Natural killer cell (primary cell): ENCODE measurements at regions not wholly inside any gene's neighbourhood (a gene's known extent, or its start where the extent isn't known, plus 50 kb on each side); places are given as distances from the start of the nearest gene placed in this dataset.

Experiments used
- ATAC-seq, 3 donors: fragments of 150-1000 bp in 2 of 3; fragments of 200-7000 bp in 1 of 3; cut with Tn5 transposase; 1 replicate in 1 of 3; 2 replicates in 2 of 3; pipeline ENCODE4 v1.10.0; 2021; ENCODE audit warnings: mild to moderate bottlenecking in 2 of 3, moderate library complexity in 2 of 3
- DNase-seq, 2 donors: peaks; one replicate each; pipeline versions ENCODE4 v3.0.0 to v3.0.0-alpha.2; 2013 to 2021; ENCODE audit warnings: mixed read lengths in 1 of 2
- H3K27ac ChIP-seq: one replicate; pipeline ENCODE4 v1.5.1; 2013; ENCODE audit warnings: mild to moderate bottlenecking, low read length
- H3K27me3 ChIP-seq: one replicate; pipeline ENCODE4 v1.6.1; 2013; ENCODE audit warnings: low read length; ENCODE audit not compliant: control insufficient read depth, insufficient read depth
- H3K36me3 ChIP-seq: one replicate; pipeline ENCODE4 v1.6.1; 2013; ENCODE audit warnings: low read length; ENCODE audit not compliant: control insufficient read depth, insufficient read depth
- H3K4me1 ChIP-seq: one replicate; pipeline ENCODE4 v1.6.1; 2013; ENCODE audit warnings: low read length; ENCODE audit not compliant: control insufficient read depth, insufficient read depth
- H3K4me3 ChIP-seq: one replicate; pipeline ENCODE4 v1.5.1; 2013; ENCODE audit warnings: low read length
- H3K9me3 ChIP-seq: one replicate; pipeline ENCODE4 v1.6.1; 2013; ENCODE audit warnings: low read length; ENCODE audit not compliant: control insufficient read depth, insufficient read depth
- H3K27ac Mint-ChIP-seq, 2 donors: one replicate each; pipeline ENCODE4 v1.8.0; 2022; ENCODE audit warnings: mild to moderate bottlenecking in 2 of 2, mixed read lengths in 2 of 2, moderate library complexity in 1 of 2
- H3K27me3 Mint-ChIP-seq, 2 donors: one replicate each; pipeline ENCODE4 v1.8.0; 2022; ENCODE audit warnings: low read depth in 2 of 2, mixed read lengths in 2 of 2
- H3K36me3 Mint-ChIP-seq: one replicate; pipeline ENCODE4 v1.8.0; 2022; ENCODE audit warnings: mixed read lengths
- H3K4me1 Mint-ChIP-seq, 2 donors: one replicate each; pipeline ENCODE4 v1.8.0; 2022; ENCODE audit warnings: mixed read lengths in 2 of 2
- H3K4me3 Mint-ChIP-seq: one replicate; pipeline ENCODE4 v1.8.0; 2022; ENCODE audit warnings: mild to moderate bottlenecking, moderate library complexity, mixed read lengths
- H3K9me3 Mint-ChIP-seq, 2 donors: one replicate each; pipeline ENCODE4 v1.8.0; 2022; ENCODE audit warnings: mixed read lengths in 2 of 2
- WGBS: methylation state at CpG from one replicate; pipeline ENCODE4 v1.1.7; 2013; ENCODE audit warnings: missing lambda C conversion rate; ENCODE audit not compliant: insufficient coverage; 5-methylcytosine and 5-hydroxymethylcytosine counted together
- intact Hi-C: fragments of 100-400 bp; cut with micrococcal nuclease; formaldehyde crosslinking; loops from one replicate; pipeline ENCODE4 v1.14.2; 2022
- TF ChIP-seq, protein P1 (sequence below): fragments of 200-600 bp; IDR thresholded peaks from one replicate; pipeline ENCODE4 v1.8.0; 2022; ENCODE audit warnings: antibody characterized with exemption

DNA sequence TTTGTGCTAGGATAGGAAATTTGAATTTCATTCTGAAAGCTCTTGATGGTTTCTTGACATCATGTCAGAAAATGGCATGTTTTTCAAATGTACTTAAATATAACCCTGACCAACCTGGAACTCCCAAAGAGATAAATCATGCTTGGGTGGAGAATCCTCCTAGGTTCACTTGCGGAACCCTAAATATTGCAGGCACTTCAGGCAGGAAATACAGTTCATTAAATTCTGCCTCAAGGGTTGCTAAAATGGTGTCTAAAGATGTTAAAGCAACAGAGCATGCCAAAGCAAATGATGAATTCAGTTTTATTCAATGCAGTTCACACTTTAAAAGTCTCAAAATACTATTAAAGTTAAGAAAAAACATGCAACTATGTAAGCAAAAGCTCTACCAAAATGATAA lies 415.9 kb downstream of the SLITRK6 start:
- no peaks in the 10 kb centered on the region for H3K4me1 Mint-ChIP-seq
- no peak for DNase-seq
- no peaks in the 10 kb centered on the region for H3K27me3 Mint-ChIP-seq
- H3K27ac Mint-ChIP-seq = no peak overlapping the region
- H3K4me3 Mint-ChIP-seq = no peak overlapping the region
- no peaks in the 10 kb centered on the region for H3K36me3 ChIP-seq
- intact Hi-C loops = no loop called here
- no peaks in the 10 kb centered on the region for H3K36me3 Mint-ChIP-seq
- no peaks in the 10 kb centered on the region for H3K9me3 ChIP-seq
- WGBS = 83% methylated on average over 1 of the region's 1 CpG
- TF ChIP-seq, protein P1, sequence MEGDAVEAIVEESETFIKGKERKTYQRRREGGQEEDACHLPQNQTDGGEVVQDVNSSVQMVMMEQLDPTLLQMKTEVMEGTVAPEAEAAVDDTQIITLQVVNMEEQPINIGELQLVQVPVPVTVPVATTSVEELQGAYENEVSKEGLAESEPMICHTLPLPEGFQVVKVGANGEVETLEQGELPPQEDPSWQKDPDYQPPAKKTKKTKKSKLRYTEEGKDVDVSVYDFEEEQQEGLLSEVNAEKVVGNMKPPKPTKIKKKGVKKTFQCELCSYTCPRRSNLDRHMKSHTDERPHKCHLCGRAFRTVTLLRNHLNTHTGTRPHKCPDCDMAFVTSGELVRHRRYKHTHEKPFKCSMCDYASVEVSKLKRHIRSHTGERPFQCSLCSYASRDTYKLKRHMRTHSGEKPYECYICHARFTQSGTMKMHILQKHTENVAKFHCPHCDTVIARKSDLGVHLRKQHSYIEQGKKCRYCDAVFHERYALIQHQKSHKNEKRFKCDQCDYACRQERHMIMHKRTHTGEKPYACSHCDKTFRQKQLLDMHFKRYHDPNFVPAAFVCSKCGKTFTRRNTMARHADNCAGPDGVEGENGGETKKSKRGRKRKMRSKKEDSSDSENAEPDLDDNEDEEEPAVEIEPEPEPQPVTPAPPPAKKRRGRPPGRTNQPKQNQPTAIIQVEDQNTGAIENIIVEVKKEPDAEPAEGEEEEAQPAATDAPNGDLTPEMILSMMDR = no peak
- peaks cover 18 to 24% of the 10 kb centered on the region in 2 donors for H3K9me3 Mint-ChIP-seq
- H3K4me3 ChIP-seq = no peak overlapping the region
- no peak for ATAC-seq
- H3K4me1 ChIP-seq = no peaks in the 10 kb centered on the region
- no peaks in the 10 kb centered on the region for H3K27me3 ChIP-seq
- H3K27ac ChIP-seq = no peak overlapping the region

DNA sequence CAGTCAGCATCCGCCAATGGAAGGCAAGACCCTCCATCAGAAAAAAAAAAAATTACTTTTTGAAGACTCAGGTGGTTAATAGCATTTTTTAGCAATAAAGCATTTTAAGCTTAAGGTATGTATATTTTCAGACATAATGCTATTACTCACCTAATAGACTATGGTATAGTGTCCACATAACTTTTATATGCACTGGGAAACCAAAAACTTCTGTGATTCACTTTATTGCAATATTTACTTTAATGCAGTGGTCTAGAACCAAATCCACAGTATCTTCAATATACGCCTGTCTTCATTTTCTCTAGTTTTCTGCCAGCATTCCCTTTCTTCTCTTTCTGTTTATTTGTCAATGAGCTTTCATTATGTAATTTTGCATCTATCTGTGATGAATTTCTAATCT lies 418.1 kb downstream of the SLITRK6 start:
- H3K36me3 Mint-ChIP-seq = no peaks in the 10 kb centered on the region
- intact Hi-C loops = no loop called here
- Histone ChIP-seq H3K9me3 (no peaks in the 10 kb centered on the region), H3K27me3 (no peaks in the 10 kb centered on the region), H3K4me1 (no peaks in the 10 kb centered on the region), H3K4me3 (no peak overlapping the region), H3K27ac (no peak overlapping the region), H3K36me3 (no peaks in the 10 kb centered on the region)
- peaks cover 18 to 24% of the 10 kb centered on the region in 2 donors for H3K9me3 Mint-ChIP-seq
- no peaks in the 10 kb centered on the region for H3K27me3 Mint-ChIP-seq
- no peak for ATAC-seq
- TF ChIP-seq, protein P1 = no peak
- DNase-seq = no peak
- no peaks in the 10 kb centered on the region for H3K4me1 Mint-ChIP-seq
- 67% methylated on average over 1 of the region's 2 CpGs for WGBS
- no peak overlapping the region for H3K4me3 Mint-ChIP-seq
- no peak overlapping the region for H3K27ac Mint-ChIP-seq

DNA sequence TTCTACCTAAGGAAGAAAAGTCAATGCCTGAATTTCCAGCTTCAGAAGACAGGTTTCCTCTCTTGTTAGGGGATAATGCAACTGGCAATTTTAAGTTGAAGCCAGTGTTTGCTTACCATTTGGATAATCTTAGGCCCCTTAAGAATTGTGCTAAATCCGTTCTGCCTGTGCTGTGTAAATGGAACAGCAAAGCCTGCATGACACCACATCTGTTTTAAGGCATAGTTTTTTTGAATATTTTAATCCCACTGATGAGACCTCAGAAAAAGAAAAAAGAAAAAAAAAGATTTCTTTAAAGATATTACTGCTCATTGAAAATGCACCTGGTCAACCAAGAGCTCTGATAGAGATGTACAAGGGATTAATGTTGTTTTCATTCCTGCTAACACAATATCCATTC lies 419.2 kb downstream of the SLITRK6 start:
- DNase-seq = no peak
- Mint-ChIP-seq H3K4me1 (no peaks in the 10 kb centered on the region), H3K4me3 (no peak overlapping the region)

DNA sequence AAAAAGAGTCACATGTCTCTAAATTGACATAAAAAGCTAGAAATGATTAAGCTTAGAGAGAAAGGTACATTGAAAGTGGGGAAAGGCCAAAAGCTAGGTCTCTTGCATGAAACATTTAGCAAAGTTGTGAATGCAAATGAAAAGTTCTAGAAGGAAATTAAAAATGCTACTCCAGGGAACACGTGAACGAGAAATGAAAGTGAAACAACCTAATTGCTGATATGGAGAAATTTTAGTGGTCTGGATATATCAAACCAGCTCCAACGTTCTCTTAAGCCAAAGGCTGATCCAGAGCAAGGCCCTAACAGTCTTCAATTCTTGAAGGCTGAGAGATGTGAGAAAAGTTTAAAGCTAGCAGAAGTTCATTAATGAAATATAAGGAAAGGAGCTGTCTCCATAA lies 419.8 kb downstream of the SLITRK6 start:
- H3K4me1 Mint-ChIP-seq = no peaks in the 10 kb centered on the region
- intact Hi-C loops = no loop called here
- ATAC-seq = no peak

More for the DNA sequence above, 419.2 kb downstream of the SLITRK6 start:
- intact Hi-C loops = no loop called here
- no peak for ATAC-seq
- Histone ChIP-seq H3K4me3 (no peak overlapping the region), H3K9me3 (no peaks in the 10 kb centered on the region), H3K27me3 (no peaks in the 10 kb centered on the region), H3K27ac (no peak overlapping the region), H3K4me1 (no peaks in the 10 kb centered on the region), H3K36me3 (no peaks in the 10 kb centered on the region)
- Mint-ChIP-seq H3K9me3 (peaks cover 17 to 22% of the 10 kb centered on the region in 2 donors), H3K27ac (no peak overlapping the region), H3K36me3 (no peaks in the 10 kb centered on the region), H3K27me3 (no peaks in the 10 kb centered on the region)
- WGBS = 86% methylated on average over 1 of the region's 1 CpG
- TF ChIP-seq, protein P1 = no peak

More for the DNA sequence above, 419.8 kb downstream of the SLITRK6 start:
- Histone ChIP-seq H3K36me3 (no peaks in the 10 kb centered on the region), H3K4me1 (no peaks in the 10 kb centered on the region), H3K9me3 (no peaks in the 10 kb centered on the region), H3K27ac (no peak overlapping the region), H3K27me3 (no peaks in the 10 kb centered on the region), H3K4me3 (no peak overlapping the region)
- Mint-ChIP-seq H3K4me3 (no peak overlapping the region), H3K36me3 (no peaks in the 10 kb centered on the region), H3K27me3 (no peaks in the 10 kb centered on the region), H3K27ac (no peak overlapping the region), H3K9me3 (peaks cover 20 to 24% of the 10 kb centered on the region in 2 donors)
- WGBS = 38% methylated on average over 3 of the region's 3 CpGs
- DNase-seq = no peak
- TF ChIP-seq, protein P1 = no peak
